A673 (cell line): ENCODE measurements at regions not wholly inside any gene's neighbourhood (a gene's known extent, or its start where the extent isn't known, plus 50 kb on each side); places are given as distances from the start of the nearest gene placed in this dataset.

Experiments
- CTCF ChIP-seq: fragments of 300-800, 200-600 bp; sonication (generic); conservative IDR thresholded peaks from 2 replicates; pipeline ENCODE4 v1.5.1; 2017; ENCODE audit warnings: low read depth, mild to moderate bottlenecking, antibody characterized with exemption, low read length, moderate library complexity, mixed read lengths
- EZH2 ChIP-seq: fragments of 200-600 bp; sonication (generic); IDR thresholded peaks from 2 replicates; pipeline ENCODE4 v1.6.1; 2017; ENCODE audit warnings: borderline replicate concordance, low read depth, mild to moderate bottlenecking, mixed read lengths, antibody characterized with exemption, low read length; ENCODE audit not compliant: poor library complexity, severe bottlenecking

- TF ChIP-seq EZH2 (no peak), CTCF (no peak)
Observed at GRCh38 chr21:25281134-25281533, 326.1 kb downstream of the MRPL39 start.
